Cardiac fibroblast (primary cell): ENCODE measurements at regions not wholly inside any gene's neighbourhood (a gene's known extent, or its start where the extent isn't known, plus 50 kb on each side); places are given as distances from the start of the nearest gene placed in this dataset.

Experiments used
- DNase-seq, 2 donors: peaks; one replicate each; pipeline versions ENCODE4 v3.0.0 to v3.0.0-alpha.2; 2010; ENCODE audit warnings: low read depth in 2 of 2
- H3K4me3 ChIP-seq, 2 donors: replicated peaks in 1 of 2; 1 replicate in 1 of 2; 2 replicates in 1 of 2; pipeline ENCODE4 v1.5.1; 2011; ENCODE audit warnings: low read depth in 2 of 2, low read length in 2 of 2, mild to moderate bottlenecking in 2 of 2, moderate library complexity in 1 of 2
- TF ChIP-seq, protein P1 (sequence below): IDR thresholded peaks from one replicate; pipeline ENCODE4 v1.5.1; 2011; ENCODE audit warnings: low read depth, mild to moderate bottlenecking, low read length, inconsistent platforms

- H3K4me3 ChIP-seq: no peak overlapping the region
- DNase-seq: peak in 1 of 2 donors; percentile 43
- TF ChIP-seq, protein P1, sequence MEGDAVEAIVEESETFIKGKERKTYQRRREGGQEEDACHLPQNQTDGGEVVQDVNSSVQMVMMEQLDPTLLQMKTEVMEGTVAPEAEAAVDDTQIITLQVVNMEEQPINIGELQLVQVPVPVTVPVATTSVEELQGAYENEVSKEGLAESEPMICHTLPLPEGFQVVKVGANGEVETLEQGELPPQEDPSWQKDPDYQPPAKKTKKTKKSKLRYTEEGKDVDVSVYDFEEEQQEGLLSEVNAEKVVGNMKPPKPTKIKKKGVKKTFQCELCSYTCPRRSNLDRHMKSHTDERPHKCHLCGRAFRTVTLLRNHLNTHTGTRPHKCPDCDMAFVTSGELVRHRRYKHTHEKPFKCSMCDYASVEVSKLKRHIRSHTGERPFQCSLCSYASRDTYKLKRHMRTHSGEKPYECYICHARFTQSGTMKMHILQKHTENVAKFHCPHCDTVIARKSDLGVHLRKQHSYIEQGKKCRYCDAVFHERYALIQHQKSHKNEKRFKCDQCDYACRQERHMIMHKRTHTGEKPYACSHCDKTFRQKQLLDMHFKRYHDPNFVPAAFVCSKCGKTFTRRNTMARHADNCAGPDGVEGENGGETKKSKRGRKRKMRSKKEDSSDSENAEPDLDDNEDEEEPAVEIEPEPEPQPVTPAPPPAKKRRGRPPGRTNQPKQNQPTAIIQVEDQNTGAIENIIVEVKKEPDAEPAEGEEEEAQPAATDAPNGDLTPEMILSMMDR: no peak
These were observed 646.9 kb upstream of the ZEB2 start for GRCh38 chr2:145166731-145167302.

- DNase-seq: peak in 1 of 2 donors; percentile 12
- no peak overlapping the region for H3K4me3 ChIP-seq
- TF ChIP-seq, protein P1: no peak
These were observed 641.7 kb upstream of the ZEB2 start for GRCh38 chr2:145161656-145162055.

- no peak for DNase-seq
- TF ChIP-seq, protein P1: no peak
- H3K4me3 ChIP-seq: no peak overlapping the region
These were observed 640.9 kb upstream of the ZEB2 start for GRCh38 chr2:145160855-145161254.

- TF ChIP-seq, protein P1: no peak
- DNase-seq: no peak
- H3K4me3 ChIP-seq: no peak overlapping the region
These were observed 639.8 kb upstream of the ZEB2 start for GRCh38 chr2:145159676-145160075.

DNA sequence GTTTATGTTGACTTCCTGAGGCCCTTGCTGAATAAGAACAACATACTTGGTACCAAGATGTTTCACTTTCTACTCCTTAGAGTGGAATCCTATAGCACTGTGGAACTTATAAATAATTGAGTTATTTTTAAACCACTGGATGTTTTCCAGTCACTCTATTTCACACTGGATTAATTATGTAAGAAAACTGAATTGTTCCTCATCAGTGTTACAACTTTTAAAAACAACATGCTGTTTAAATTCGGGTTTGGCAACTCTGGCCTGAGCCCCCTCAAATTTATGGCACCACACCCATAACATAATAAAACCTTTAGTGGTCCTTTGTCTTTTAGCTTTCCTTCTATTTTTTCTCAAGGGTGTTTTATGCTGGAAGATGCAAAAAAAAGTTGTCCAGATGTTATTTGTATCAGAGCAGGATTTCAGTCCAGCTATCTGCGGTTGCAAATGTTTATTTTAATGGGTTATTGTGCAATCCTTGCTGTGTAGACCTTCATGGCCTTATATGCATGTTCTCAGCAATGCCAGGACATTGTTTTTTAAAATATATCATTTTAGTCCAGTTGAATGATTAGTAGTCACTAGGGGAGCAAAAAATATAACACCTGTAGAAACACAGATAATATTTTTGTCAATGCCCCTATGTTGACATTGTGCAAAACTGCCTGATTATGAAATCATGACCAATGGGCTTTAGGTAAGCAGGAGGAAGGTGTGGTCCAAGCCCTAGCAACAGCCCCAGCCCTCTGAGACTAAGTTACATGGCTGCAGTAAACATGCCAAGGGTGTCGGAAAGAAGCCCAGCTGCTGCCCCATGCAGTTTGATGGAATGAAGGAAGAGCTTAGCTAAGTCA, 638.0 kb upstream of the ZEB2 start:
- no peak overlapping the region for H3K4me3 ChIP-seq
- TF ChIP-seq, protein P1: no peak
- peak; percentile 94 to 98 for DNase-seq

DNA sequence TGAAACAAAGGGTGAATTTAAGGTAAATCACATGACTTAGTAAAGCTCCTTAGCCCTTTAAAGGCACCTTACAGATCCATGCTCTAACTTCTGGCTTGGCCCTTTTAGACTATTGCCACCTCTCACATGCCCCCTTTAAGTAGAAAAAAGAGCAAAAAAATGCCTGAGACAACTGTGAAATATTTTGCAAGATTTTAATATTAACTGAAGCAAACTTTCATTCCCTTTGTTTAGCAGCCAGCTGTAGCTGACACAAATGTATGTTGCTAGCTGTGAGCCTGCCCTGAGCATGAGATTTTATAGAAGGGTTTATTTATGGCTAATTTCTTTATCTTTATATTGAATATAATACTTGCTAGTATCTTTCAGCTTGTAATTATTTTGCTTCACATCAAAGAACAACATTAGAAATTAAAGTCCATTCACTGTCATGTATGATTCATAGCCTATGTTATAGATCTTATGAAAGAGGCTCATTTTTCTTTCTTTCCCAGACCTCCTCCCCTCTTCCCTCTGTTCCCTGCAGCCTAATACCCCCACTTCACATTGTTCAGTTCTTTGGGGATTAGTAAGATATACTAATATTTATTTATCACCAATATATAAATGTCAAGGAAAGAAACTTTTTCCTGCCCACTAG, 637.2 kb upstream of the ZEB2 start:
- TF ChIP-seq, protein P1: no peak
- H3K4me3 ChIP-seq: no peak overlapping the region
- peak in 1 of 2 donors; percentile 14 for DNase-seq
